Naive thymus-derived CD8-positive, alpha-beta T cell (primary cell): ENCODE measurements at regions not wholly inside any gene's neighbourhood (a gene's known extent, or its start where the extent isn't known, plus 50 kb on each side); places are given as distances from the start of the nearest gene placed in this dataset.

ENCODE experiments used
- ATAC-seq, 2 donors: fragments of 150-1000 bp; cut with Tn5 transposase in 1 of 2; sonication (Bioruptor Pico), chemical (Tn5 transposase) in 1 of 2; 1 replicate in 1 of 2; 2 replicates in 1 of 2; pipeline ENCODE4 v1.10.0; 2021; ENCODE audit warnings: mild to moderate bottlenecking in 2 of 2, moderate library complexity in 2 of 2
- POLR2A ChIA-PET: fragments of 350-600 bp; sonication (Branson Sonifier 250); formaldehyde crosslinking; loops from one replicate; lab custom pipeline; 2021; ENCODE audit warnings: antibody characterized with exemption; lab: Charles Lee
- DNase-seq, 10 donors: peaks; one replicate each; pipeline versions ENCODE4 v3.0.0 to v3.0.0-alpha.2; 2020 to 2022
- H3K27ac Mint-ChIP-seq, 10 donors: one replicate each; pipeline ENCODE4 v1.8.0; 2020 to 2022; ENCODE audit warnings: mild to moderate bottlenecking in 10 of 10, mixed read lengths in 10 of 10, moderate library complexity in 4 of 10, inconsistent platforms in 1 of 10
- H3K27me3 Mint-ChIP-seq, 5 donors: one replicate each; pipeline ENCODE4 v1.8.0; 2021 to 2022; ENCODE audit warnings: mixed read lengths in 5 of 5
- H3K36me3 Mint-ChIP-seq, 3 donors: one replicate each; pipeline ENCODE4 v1.8.0; 2020 to 2022; ENCODE audit warnings: mixed read lengths in 3 of 3, mild to moderate bottlenecking in 2 of 3, inconsistent platforms in 1 of 3
- H3K4me1 Mint-ChIP-seq, 4 donors: one replicate each; pipeline ENCODE4 v1.8.0; 2021 to 2022; ENCODE audit warnings: mixed read lengths in 4 of 4
- H3K4me3 Mint-ChIP-seq, 10 donors: one replicate each; pipeline ENCODE4 v1.8.0; 2020 to 2022; ENCODE audit warnings: mild to moderate bottlenecking in 10 of 10, mixed read lengths in 10 of 10, moderate library complexity in 6 of 10, inconsistent platforms in 1 of 10
- H3K9me3 Mint-ChIP-seq, 9 donors: one replicate each; pipeline ENCODE4 v1.8.0; 2020 to 2022; ENCODE audit warnings: mixed read lengths in 9 of 9, mild to moderate bottlenecking in 3 of 9, inconsistent platforms in 1 of 9, moderate library complexity in 1 of 9

DNA sequence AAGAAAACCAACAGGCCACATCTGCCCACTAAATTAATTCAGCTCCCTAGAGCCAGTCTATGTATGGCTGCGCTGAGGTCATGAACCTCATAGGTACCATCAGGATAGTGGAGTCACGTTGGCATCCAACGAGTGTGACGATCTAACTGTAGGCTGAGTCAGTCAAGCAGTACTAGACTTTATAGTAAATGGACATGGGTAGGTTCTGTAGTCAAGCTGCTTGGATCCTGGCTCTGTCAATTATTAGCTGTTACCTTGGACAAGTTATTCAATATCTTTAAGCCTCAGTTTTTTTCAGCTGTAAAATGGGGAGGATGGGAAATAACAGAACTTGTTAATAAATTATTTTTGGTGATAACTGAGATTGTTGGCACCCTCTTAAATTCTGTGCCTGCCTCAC, 432.4 kb upstream of the RASGEF1B start:
- POLR2A ChIA-PET = no interaction called here
- ATAC-seq = no peak

DNA sequence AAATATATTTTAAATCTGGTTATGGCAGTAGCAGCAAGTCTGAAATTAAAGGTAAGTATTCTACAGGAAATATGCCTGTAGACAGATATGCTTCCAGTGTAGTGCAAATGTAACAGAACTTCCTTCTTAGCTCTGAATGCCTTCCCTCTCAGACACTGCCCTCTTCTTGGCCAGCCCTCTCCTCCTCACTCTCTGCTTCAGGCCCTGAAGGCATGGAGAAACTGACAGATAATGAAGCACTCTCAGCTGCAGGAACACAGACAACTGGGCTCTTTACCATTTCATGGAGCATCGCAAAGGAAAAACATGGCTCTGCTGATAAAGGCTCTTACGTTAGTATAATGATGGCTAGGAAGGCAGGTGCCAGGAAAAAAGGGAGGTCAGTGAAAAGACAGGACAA, 431.5 kb upstream of the RASGEF1B start:
- Mint-ChIP-seq H3K9me3 (no peaks in the 10 kb centered on the region), H3K27ac (no peak overlapping the region), H3K4me3 (no peak overlapping the region), H3K36me3 (no peaks in the 10 kb centered on the region), H3K27me3 (peaks cover 0 to 14% (median 2%) of the 10 kb centered on the region in 5 donors), H3K4me1 (peaks cover 0 to 9% (median 4%) of the 10 kb centered on the region in 4 donors)
- ATAC-seq (no peak), DNase-seq (no peak)
- POLR2A ChIA-PET = no interaction called here

More for the DNA sequence above, 432.4 kb upstream of the RASGEF1B start:
- no peak for DNase-seq
- Mint-ChIP-seq H3K9me3 (no peaks in the 10 kb centered on the region), H3K4me3 (no peak overlapping the region), H3K36me3 (no peaks in the 10 kb centered on the region), H3K27me3 (peaks cover 0 to 14% (median 4%) of the 10 kb centered on the region in 5 donors), H3K27ac (no peak overlapping the region), H3K4me1 (peaks cover 0 to 3% (median 1%) of the 10 kb centered on the region in 4 donors)

DNA sequence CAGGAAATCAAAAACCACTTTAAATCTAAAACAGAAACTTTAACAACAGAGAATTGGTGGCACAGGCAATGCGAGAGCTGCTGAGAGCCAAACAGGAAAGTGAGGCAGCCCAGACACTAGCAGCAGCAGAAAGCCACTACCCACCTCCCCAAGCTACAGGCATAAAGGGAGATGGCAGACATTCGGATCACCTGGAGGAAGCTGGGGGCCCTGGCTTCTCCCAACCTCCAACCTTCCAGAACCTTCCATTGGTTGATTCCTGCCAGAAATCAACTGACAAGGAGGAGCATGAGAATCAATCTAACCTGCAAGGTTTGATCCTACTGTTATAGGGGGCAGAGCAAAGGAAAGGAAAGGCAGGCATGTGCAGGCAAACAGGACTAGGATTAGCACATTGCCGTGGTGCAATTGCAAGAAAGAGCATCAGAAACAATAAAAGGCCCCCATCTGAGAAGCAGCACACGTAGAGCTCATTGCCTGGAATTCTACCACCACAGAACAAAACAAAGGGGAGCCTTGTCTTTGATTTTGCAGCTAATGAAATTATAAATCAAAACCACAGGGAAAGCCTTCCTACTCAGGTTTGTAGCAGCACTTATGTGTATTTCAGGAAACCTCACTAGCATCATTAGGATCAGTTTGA, 427.3 kb upstream of the RASGEF1B start:
- DNase-seq (peak in 1 of 10 donors; percentile 2), ATAC-seq (no peak)
- peak overlapping the region in 3 of 10 donors; percentile 23 to 47 (median 46) for H3K27ac Mint-ChIP-seq
- POLR2A ChIA-PET = no interaction called here
- no peaks in the 10 kb centered on the region for H3K9me3 Mint-ChIP-seq
- H3K4me3 Mint-ChIP-seq = peak overlapping the region in 2 of 10 donors; percentile 27 to 60
- H3K4me1 Mint-ChIP-seq = peaks cover 0 to 9% (median 4%) of the 10 kb centered on the region in 4 donors
- no peaks in the 10 kb centered on the region for H3K36me3 Mint-ChIP-seq
- H3K27me3 Mint-ChIP-seq = peaks cover 0 to 9% (median under 1%) of the 10 kb centered on the region in 5 donors

DNA sequence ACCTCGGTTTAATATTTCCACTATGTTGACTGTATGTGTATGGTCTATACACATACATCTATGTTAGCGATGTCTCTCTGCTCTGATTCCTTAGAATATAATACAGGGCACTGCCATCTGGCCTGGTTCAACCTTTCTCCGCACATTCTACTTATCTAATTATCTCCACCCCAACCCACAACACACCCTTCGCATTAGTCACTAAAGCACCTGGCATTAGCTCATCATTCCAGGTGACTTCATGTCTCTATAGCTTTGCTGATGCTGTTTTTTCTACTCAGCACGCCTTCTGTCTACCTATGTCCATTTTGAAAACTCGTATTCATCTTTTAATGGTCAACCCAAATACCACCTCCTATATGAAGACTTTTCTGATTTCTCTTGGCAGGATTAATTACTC, 425.2 kb upstream of the RASGEF1B start:
- Mint-ChIP-seq H3K27ac (no peak overlapping the region), H3K36me3 (no peaks in the 10 kb centered on the region), H3K4me1 (peaks cover 0 to 9% (median 4%) of the 10 kb centered on the region in 4 donors), H3K27me3 (peaks cover 0 to 6% (median 2%) of the 10 kb centered on the region in 5 donors), H3K9me3 (no peaks in the 10 kb centered on the region), H3K4me3 (no peak overlapping the region)
- ATAC-seq = no peak
- no peak for DNase-seq
- POLR2A ChIA-PET = no interaction called here

GRCh38 chr4:81891005-81891996, 419.6 kb upstream of the RASGEF1B start:
- no peak overlapping the region for H3K4me3 Mint-ChIP-seq
- ATAC-seq = no peak
- H3K27ac Mint-ChIP-seq = no peak overlapping the region
- DNase-seq = no peak
- no peaks in the 10 kb centered on the region for H3K4me1 Mint-ChIP-seq
- H3K27me3 Mint-ChIP-seq = peaks cover 0 to 14% (median 9%) of the 10 kb centered on the region in 5 donors
- H3K36me3 Mint-ChIP-seq = peaks cover 0 to 2% (median 0%) of the 10 kb centered on the region in 3 donors
- POLR2A ChIA-PET = no interaction called here
- peaks cover 0 to 4% (median 0%) of the 10 kb centered on the region in 9 donors for H3K9me3 Mint-ChIP-seq

- Mint-ChIP-seq H3K36me3 (peaks cover 0 to 6% (median 0%) of the 10 kb centered on the region in 3 donors), H3K9me3 (peaks cover 0 to 6% (median 0%) of the 10 kb centered on the region in 9 donors), H3K27me3 (peaks cover 0 to 15% (median 13%) of the 10 kb centered on the region in 5 donors), H3K27ac (no peak overlapping the region), H3K4me1 (peaks cover 6 to 12% (median 9%) of the 10 kb centered on the region in 4 donors), H3K4me3 (no peak overlapping the region)
- no peak for ATAC-seq
- POLR2A ChIA-PET = no interaction called here
- DNase-seq = no peak
These were observed 413.3 kb upstream of the RASGEF1B start for GRCh38 chr4:81884986-81885385.

DNA sequence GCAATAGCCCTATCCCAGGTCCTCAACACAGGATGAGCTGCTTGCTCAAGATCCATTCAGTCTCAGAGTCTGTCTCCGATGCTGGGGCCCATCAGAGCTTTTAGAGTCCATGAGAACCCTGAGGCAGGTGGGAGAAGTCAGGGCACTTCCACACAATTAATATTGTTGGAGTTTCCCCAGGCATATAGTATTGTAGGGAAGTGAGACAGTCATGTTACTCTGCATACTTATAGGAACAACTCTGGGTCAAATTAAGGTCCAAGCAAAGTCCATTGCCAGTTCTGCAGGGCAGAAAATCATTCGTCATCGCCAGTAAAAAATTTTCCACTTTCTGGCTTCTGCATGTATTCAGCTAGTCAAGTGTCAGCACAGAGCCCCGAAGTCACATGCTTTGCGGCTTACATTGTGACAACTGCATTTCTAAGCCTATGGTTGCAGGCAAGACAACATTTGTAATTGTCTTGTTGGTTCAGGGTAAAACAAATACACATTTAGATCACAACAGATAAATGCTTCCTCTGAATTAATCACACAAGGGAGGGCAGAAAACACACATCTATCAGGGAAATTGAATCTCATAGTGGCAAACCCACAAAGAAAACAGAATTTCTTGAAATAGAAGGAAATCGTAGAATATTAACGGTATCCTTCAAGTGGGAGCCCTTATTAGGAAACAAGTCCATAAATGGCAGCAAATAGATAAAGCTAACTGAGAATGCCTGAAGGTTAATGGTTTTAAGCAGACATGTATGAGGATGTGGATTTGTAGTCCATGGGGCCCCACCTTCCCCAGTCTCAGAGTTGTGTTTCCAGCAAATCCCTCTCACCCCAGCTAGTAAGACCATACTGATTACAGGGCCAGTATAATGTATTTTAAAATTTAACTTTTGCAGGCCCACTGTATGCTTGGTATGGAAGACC, 412.1 kb upstream of the RASGEF1B start:
- ATAC-seq = no peak
- no peak overlapping the region for H3K4me3 Mint-ChIP-seq
- no peak overlapping the region for H3K27ac Mint-ChIP-seq
- peaks cover 0 to 5% (median 0%) of the 10 kb centered on the region in 3 donors for H3K36me3 Mint-ChIP-seq
- H3K27me3 Mint-ChIP-seq = peaks cover 0 to 13% (median 8%) of the 10 kb centered on the region in 5 donors
- peaks cover 6 to 12% (median 9%) of the 10 kb centered on the region in 4 donors for H3K4me1 Mint-ChIP-seq
- POLR2A ChIA-PET = no interaction called here
- peaks cover 0 to 6% (median 0%) of the 10 kb centered on the region in 9 donors for H3K9me3 Mint-ChIP-seq
- DNase-seq = no peak

- Mint-ChIP-seq H3K27me3 (peaks cover 0 to 10% (median 8%) of the 10 kb centered on the region in 5 donors), H3K36me3 (peaks cover 0 to 5% (median 0%) of the 10 kb centered on the region in 3 donors), H3K4me3 (no peak overlapping the region), H3K9me3 (peaks cover 0 to 6% (median 0%) of the 10 kb centered on the region in 9 donors), H3K4me1 (peaks cover 6 to 12% (median 9%) of the 10 kb centered on the region in 4 donors), H3K27ac (no peak overlapping the region)
- POLR2A ChIA-PET = no interaction called here
- DNase-seq = no peak
- no peak for ATAC-seq
These were observed 411.3 kb upstream of the RASGEF1B start for GRCh38 chr4:81883004-81883403.

DNA sequence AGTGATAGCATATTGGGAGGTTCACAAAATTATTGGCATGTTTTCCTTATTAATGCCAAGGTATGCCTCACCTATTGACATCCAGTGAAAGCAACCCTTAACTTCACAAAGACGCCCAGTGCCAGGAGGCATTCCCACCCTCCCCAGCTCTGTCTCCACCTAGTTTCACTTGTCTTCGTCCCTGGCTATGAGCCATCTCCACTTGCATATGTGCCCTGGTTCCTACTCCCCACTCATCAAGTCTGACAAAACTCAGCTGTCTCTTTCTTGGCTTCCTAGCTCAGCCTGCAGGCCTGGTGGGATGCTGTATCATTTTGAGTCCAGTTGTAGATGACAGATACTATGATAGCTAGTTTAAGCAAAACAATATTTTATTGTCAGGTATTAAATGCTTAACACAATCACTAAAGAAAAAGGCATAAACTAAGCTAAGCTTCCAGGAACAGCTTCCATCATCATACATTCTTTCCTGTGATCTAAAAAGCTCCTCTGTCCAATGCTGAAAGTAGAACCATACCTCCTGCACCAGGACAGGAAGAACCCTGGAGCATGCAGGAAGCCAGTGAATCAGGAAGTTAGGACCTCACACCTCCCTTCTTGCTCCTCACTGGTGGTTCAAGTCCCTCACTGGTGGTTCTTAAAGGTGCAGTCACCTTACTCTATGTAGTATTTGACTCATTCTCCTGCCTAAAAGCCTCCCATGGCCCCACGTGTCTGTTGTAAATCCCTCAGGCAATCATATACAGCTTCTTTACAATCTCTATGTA, 410.3 kb upstream of the RASGEF1B start:
- H3K4me1 Mint-ChIP-seq = peaks cover 6 to 12% (median 9%) of the 10 kb centered on the region in 4 donors
- no peak overlapping the region for H3K27ac Mint-ChIP-seq
- peaks cover 0 to 9% (median 7%) of the 10 kb centered on the region in 5 donors for H3K27me3 Mint-ChIP-seq
- peaks cover 0 to 5% (median 0%) of the 10 kb centered on the region in 3 donors for H3K36me3 Mint-ChIP-seq
- POLR2A ChIA-PET = no interaction called here
- H3K4me3 Mint-ChIP-seq = no peak overlapping the region
- ATAC-seq = peak in 1 of 2 donors; percentile 22
- DNase-seq = no peak
- peaks cover 0 to 6% (median 0%) of the 10 kb centered on the region in 9 donors for H3K9me3 Mint-ChIP-seq

DNA sequence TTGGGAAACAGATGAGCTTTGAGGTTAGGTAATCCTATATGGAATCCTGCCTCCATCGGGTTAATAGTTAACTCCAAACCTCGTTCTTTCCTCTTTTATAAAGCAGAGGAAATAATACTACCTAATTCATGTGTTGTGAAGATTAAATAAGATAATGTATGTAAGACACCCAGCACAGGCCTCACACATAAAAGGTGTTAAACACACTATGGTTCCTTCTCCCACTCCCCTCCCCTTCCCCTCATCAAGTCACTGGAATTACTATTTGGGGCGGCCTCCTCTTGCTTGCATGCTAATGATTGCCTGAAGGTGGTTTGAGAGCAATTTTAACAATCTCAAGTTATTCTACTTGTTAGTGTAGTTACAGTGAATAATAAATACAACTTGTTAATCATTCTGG, 404.4 kb upstream of the RASGEF1B start:
- ATAC-seq (no peak), DNase-seq (no peak)
- Mint-ChIP-seq H3K27ac (no peak overlapping the region), H3K4me1 (no peaks in the 10 kb centered on the region), H3K36me3 (no peaks in the 10 kb centered on the region), H3K4me3 (no peak overlapping the region), H3K9me3 (no peaks in the 10 kb centered on the region), H3K27me3 (peaks cover 0 to 1% (median 0%) of the 10 kb centered on the region in 5 donors)
- POLR2A ChIA-PET = no interaction called here

DNA sequence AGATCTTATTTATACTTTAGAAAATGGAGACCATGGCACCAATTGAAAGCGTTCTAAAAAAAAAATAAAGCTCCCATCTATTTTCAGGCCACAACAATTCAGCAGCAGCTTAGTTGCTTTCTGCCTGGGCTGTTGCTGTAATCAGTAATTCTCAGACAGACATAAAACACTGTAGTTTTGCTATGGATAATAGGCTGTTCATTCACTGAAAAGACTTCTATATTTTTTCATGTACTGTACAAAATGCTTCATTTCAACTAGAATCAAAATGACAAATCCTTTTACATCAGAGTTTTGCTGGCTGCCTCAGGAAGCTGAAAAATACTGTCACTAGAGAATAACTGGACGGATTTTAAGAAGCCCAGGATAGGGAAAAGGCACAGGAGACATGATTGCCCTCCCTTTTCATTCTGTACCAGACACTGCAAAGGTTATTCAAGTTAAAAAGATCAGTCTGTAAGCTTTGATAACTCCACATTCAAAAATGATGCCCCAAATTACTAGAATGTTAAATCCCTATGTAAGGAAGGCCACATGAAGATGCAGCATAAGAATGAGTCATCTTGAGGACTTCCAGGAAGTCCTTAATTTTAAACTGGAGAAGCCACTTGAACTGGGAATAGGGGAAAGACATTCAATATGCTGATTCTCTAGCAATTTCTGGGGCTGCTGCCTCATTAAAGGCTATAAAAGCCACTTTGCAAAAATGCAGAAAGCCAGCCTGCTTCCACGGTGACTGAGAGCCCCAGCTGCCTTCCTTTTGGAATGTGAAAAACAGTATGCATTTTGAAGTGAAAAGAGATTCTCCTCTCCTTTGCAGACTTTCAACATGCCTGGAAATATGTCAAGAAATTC, 403.2 kb upstream of the RASGEF1B start:
- ATAC-seq (no peak), DNase-seq (no peak)
- Mint-ChIP-seq H3K4me3 (no peak overlapping the region), H3K4me1 (no peaks in the 10 kb centered on the region), H3K27me3 (peaks cover 0 to 1% (median 0%) of the 10 kb centered on the region in 5 donors), H3K36me3 (no peaks in the 10 kb centered on the region), H3K27ac (no peak overlapping the region), H3K9me3 (peaks cover 0 to 2% (median 0%) of the 10 kb centered on the region in 9 donors)
- POLR2A ChIA-PET = no interaction called here
